ENCODE measurements at regions not wholly inside any gene's neighbourhood (a gene's known extent, or its start where the extent isn't known, plus 50 kb on each side); places are given as distances from the start of the nearest gene placed in this dataset.

DNA sequence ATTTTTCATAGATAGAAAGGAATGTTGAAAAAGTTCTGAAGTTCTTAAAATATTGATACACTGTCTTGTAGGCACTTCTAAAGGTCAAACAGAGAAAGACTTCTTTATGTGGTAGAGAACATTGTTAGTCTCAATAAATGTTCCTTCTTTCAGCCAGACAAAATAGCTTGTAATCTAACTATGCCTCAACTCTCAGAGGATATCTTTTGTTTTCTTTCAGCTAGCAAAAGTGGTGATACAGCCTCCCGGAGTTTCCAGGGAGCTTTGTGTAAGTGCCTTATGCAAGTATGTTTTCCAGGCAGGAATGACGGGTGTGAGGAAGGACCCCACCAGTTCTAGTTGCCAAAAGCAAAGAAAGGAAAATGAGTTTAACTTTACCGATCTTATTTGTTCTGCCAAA lies 452.1 kb upstream of the ST6GAL2 start:
- TF ChIP-seq CTCF (IDR thresholded peaks at IDR 0.05 in 2 of 3, conservative IDR thresholded peaks at IDR 0.05 in 1 of 3; ENCODE audit: insufficient read depth in 2 of 3, low read depth in 1 of 3, low read length in 3 of 3) (no peak), KDM1A (IDR thresholded peaks at IDR 0.05) (no peak), ZNF121 (CRISPR knock-in tag; conservative IDR thresholded peaks at IDR 0.05) (no peak), FOXM1 (IDR thresholded peaks at IDR 0.05; ENCODE audit: low read depth) (no peak), FOXM1 (CRISPR knock-in tag; IDR thresholded peaks at IDR 0.05; ENCODE audit: low read depth) (no peak), ARID4B (CRISPR knock-in tag; IDR thresholded peaks at IDR 0.05) (no peak), POLR2AphosphoS5 (IDR thresholded peaks at IDR 0.05; ENCODE audit: control insufficient read depth, insufficient read depth, low read depth, low read length) (no peak), TARDBP (IDR thresholded peaks at IDR 0.05) (no peak), CEBPB (tag; IDR thresholded peaks at IDR 0.05) (no peak), EGR1 (conservative IDR thresholded peaks at IDR 0.05) (no peak), NFYB (IDR thresholded peaks at IDR 0.05; ENCODE audit: extremely low read depth, insufficient read length) (no peak), NR2C2 (CRISPR knock-in tag; IDR thresholded peaks at IDR 0.05) (no peak), NR2C2 (tag; IDR thresholded peaks at IDR 0.05) (no peak), KLF13 (tag; IDR thresholded peaks at IDR 0.05; ENCODE audit: borderline replicate concordance, low read depth) (no peak)
- TF ChIP-seq, protein P1, sequence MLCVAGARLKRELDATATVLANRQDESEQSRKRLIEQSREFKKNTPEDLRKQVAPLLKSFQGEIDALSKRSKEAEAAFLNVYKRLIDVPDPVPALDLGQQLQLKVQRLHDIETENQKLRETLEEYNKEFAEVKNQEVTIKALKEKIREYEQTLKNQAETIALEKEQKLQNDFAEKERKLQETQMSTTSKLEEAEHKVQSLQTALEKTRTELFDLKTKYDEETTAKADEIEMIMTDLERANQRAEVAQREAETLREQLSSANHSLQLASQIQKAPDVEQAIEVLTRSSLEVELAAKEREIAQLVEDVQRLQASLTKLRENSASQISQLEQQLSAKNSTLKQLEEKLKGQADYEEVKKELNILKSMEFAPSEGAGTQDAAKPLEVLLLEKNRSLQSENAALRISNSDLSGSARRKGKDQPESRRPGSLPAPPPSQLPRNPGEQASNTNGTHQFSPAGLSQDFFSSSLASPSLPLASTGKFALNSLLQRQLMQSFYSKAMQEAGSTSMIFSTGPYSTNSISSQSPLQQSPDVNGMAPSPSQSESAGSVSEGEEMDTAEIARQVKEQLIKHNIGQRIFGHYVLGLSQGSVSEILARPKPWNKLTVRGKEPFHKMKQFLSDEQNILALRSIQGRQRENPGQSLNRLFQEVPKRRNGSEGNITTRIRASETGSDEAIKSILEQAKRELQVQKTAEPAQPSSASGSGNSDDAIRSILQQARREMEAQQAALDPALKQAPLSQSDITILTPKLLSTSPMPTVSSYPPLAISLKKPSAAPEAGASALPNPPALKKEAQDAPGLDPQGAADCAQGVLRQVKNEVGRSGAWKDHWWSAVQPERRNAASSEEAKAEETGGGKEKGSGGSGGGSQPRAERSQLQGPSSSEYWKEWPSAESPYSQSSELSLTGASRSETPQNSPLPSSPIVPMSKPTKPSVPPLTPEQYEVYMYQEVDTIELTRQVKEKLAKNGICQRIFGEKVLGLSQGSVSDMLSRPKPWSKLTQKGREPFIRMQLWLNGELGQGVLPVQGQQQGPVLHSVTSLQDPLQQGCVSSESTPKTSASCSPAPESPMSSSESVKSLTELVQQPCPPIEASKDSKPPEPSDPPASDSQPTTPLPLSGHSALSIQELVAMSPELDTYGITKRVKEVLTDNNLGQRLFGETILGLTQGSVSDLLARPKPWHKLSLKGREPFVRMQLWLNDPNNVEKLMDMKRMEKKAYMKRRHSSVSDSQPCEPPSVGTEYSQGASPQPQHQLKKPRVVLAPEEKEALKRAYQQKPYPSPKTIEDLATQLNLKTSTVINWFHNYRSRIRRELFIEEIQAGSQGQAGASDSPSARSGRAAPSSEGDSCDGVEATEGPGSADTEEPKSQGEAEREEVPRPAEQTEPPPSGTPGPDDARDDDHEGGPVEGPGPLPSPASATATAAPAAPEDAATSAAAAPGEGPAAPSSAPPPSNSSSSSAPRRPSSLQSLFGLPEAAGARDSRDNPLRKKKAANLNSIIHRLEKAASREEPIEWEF (CRISPR knock-in tag; IDR thresholded peaks at IDR 0.05) = no peak

Data from K562 (cell line).